ENCODE measurements at regions not wholly inside any gene's neighbourhood (a gene's known extent, or its start where the extent isn't known, plus 50 kb on each side); places are given as distances from the start of the nearest gene placed in this dataset.

GRCh38 chr5:86671536-86671935, 53.8 kb downstream of the COX7C start:
- TF ChIP-seq CTCF (conservative IDR thresholded peaks at IDR 0.05) = no peak
- no peak overlapping the region for H3K27ac ChIP-seq

DNA sequence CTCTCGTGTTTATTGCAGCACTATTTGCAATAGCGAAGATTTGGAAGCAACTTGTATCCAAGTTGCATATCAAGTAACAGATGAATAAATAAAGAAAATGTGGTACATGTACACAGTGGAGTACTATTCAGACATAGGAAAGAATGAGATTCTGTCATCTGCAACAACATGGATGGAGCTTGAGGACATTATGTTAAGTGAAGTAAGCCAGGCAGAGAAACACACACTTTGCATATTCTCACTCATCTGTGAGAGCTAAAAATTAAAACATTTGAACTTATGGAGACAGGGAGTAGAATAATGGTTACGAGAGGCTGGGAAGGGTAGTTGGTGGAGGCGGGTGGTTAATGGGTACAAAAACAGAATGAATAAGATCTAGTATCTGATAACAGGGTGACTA, 56.3 kb downstream of the COX7C start:
- H3K27ac ChIP-seq = no peak overlapping the region
- no peak for TF ChIP-seq CTCF (conservative IDR thresholded peaks at IDR 0.05)

GRCh38 chr5:86675311-86675710, 57.6 kb downstream of the COX7C start:
- no peak overlapping the region for H3K27ac ChIP-seq
- no peak for TF ChIP-seq CTCF (conservative IDR thresholded peaks at IDR 0.05)

DNA sequence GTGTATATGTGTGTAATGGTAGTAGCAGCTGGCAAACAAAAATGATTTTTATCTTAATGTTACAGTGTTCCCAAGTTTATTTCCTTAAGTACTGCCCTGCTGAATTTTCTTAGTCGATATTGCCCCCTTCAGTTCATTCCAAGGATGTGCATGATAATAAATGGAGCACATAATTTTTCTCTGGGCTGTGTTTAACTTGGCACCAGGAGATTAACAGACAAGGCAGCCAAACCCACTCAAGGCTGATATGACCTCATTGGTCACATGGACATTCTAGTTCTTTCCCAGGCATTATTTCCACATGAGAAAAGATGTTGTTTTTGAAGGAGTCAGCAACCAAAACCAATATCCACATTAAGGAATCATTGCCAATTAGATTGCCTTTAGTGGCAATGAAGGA, 61.8 kb downstream of the COX7C start:
- H3K27ac ChIP-seq = no peak overlapping the region
- peak; percentile 65 for TF ChIP-seq CTCF (conservative IDR thresholded peaks at IDR 0.05)

GRCh38 chr5:86679949-86680348, 62.2 kb downstream of the COX7C start:
- TF ChIP-seq CTCF (conservative IDR thresholded peaks at IDR 0.05) = no peak
- H3K27ac ChIP-seq = no peak overlapping the region

- H3K27ac ChIP-seq = no peak overlapping the region
- no peak for TF ChIP-seq CTCF (conservative IDR thresholded peaks at IDR 0.05)
Measured at GRCh38 chr5:86684222-86684621, 66.5 kb downstream of the COX7C start.

DNA sequence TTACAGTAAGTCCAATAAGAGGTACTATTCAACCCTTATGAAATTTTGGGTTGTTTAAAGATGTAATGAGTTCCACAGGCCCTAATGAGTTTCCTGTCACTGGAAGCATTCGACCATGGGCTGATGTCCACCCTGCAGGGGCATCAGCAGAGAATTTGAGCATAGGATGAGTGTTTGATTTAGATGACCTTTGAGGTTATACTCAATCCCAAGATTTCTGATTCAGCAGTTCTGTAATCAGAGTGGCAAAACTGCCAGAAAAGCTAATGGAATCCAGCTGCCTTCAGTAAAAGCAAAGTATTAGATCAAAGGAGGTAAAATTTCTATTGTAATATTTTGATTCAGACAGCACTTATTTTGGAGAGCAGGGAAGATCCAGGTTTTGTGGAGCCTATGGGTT, 68.3 kb downstream of the COX7C start:
- TF ChIP-seq CTCF (conservative IDR thresholded peaks at IDR 0.05) = no peak
- no peak overlapping the region for H3K27ac ChIP-seq

- H3K27ac ChIP-seq = no peak overlapping the region
- TF ChIP-seq CTCF (conservative IDR thresholded peaks at IDR 0.05) = no peak
Measured at GRCh38 chr5:86688406-86688805, 70.7 kb downstream of the COX7C start.

Data from VCaP (cell line).